Astrocyte (in vitro differentiated cells and primary cell): ENCODE measurements at regions not wholly inside any gene's neighbourhood (a gene's known extent, or its start where the extent isn't known, plus 50 kb on each side); places are given as distances from the start of the nearest gene placed in this dataset.

Experiments used
- DNase-seq: peaks from one replicate; pipeline ENCODE4 v3.0.0-alpha.2; 2010; ENCODE audit warnings: low read depth
- FAIRE-seq: peaks from 2 replicates; lab custom pipeline; 2011; peaks lifted over from hg19 to GRCh38; lab: Jason Lieb, UNC
- H2AFZ ChIP-seq: 2 replicates; pipeline ENCODE4 v1.6.0; 2012; ENCODE audit warnings: low read depth, low read length, inconsistent platforms
- H3K27ac ChIP-seq: 2 replicates; pipeline ENCODE4 v1.5.1; 2011; ENCODE audit warnings: low read depth, low read length, inconsistent platforms
- H3K27me3 ChIP-seq: 2 replicates; pipeline ENCODE4 v1.6.0; 2011; ENCODE audit warnings: low read length, inconsistent platforms; ENCODE audit not compliant: insufficient read depth
- H3K36me3 ChIP-seq: 2 replicates; pipeline ENCODE4 v1.5.1; 2011; ENCODE audit warnings: low read length, inconsistent platforms; ENCODE audit not compliant: insufficient read depth
- H3K4me1 ChIP-seq: 2 replicates; pipeline ENCODE4 v1.5.1; 2011; ENCODE audit warnings: low read length, inconsistent platforms; ENCODE audit not compliant: insufficient read depth
- H3K4me2 ChIP-seq: 2 replicates; pipeline ENCODE4 v1.6.0; 2012; ENCODE audit warnings: low read length, inconsistent platforms
- H3K4me3 ChIP-seq: 2 replicates; pipeline ENCODE4 v1.5.1; 2011; ENCODE audit warnings: low read depth, mild to moderate bottlenecking, low read length, inconsistent platforms; ENCODE audit not compliant: insufficient read depth
- H3K79me2 ChIP-seq: 2 replicates; pipeline ENCODE4 v1.6.0; 2012; ENCODE audit warnings: mild to moderate bottlenecking, low read length, inconsistent platforms; ENCODE audit not compliant: insufficient read depth
- H3K9ac ChIP-seq: 2 replicates; pipeline ENCODE4 v1.6.0; 2012; ENCODE audit warnings: mild to moderate bottlenecking, low read length, inconsistent platforms
- H3K9me3 ChIP-seq: 2 replicates; pipeline ENCODE4 v1.5.1; 2012; ENCODE audit warnings: low read depth, mild to moderate bottlenecking, low read length, inconsistent platforms; ENCODE audit not compliant: insufficient read depth
- H4K20me1 ChIP-seq: 2 replicates; pipeline ENCODE4 v1.6.0; 2012; ENCODE audit warnings: low read length, inconsistent platforms; ENCODE audit not compliant: insufficient read depth
- H3K27ac Mint-ChIP-seq: one replicate; pipeline ENCODE4 v1.8.0; 2021; ENCODE audit warnings: mild to moderate bottlenecking, mixed read lengths; ENCODE audit not compliant: unreplicated experiment
- H3K27me3 Mint-ChIP-seq: one replicate; pipeline ENCODE4 v1.8.0; 2021; ENCODE audit warnings: low read depth, mixed read lengths; ENCODE audit not compliant: unreplicated experiment
- H3K36me3 Mint-ChIP-seq: one replicate; pipeline ENCODE4 v1.8.0; 2021; ENCODE audit warnings: low read depth, mixed read lengths; ENCODE audit not compliant: unreplicated experiment
- H3K4me1 Mint-ChIP-seq: one replicate; pipeline ENCODE4 v1.8.0; 2021; ENCODE audit warnings: low read depth, mixed read lengths; ENCODE audit not compliant: unreplicated experiment
- H3K4me3 Mint-ChIP-seq: one replicate; pipeline ENCODE4 v1.8.0; 2021; ENCODE audit warnings: mild to moderate bottlenecking, moderate library complexity, mixed read lengths; ENCODE audit not compliant: unreplicated experiment
- H3K9me3 Mint-ChIP-seq: one replicate; pipeline ENCODE4 v1.8.0; 2021; ENCODE audit warnings: mild to moderate bottlenecking, mixed read lengths; ENCODE audit not compliant: unreplicated experiment
- EZH2 ChIP-seq: IDR thresholded peaks from 2 replicates; pipeline ENCODE4 v1.6.1; 2012; ENCODE audit warnings: mild to moderate bottlenecking, low read length, inconsistent platforms; ENCODE audit not compliant: insufficient read depth
- TF ChIP-seq, protein P1 (sequence below): IDR thresholded peaks from 2 replicates; pipeline ENCODE4 v1.5.1; 2011; ENCODE audit warnings: low read depth, mild to moderate bottlenecking, inconsistent platforms, low read length, moderate library complexity; ENCODE audit not compliant: insufficient read depth

DNA sequence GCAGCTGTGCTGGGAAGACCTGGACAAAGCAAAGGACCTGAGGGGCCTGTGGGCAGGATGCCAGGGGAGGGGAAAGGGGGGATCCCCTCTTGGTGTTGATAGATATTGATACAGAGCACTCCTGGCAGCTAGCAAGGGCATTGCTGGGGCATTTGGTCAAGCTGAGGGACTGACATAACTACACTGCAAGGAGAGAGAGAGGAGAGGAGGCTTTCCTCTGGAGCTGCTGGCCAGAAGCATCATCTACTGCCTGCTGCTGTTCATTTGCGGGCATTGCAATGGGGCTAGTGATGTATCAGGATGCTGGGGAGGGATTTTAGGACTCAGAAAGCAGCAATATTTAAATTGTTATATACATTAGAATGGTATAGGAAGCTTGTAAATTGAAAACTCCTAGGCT, 142.0 kb downstream of the ZNF648 start:
- H3K36me3 ChIP-seq, result no peaks in the 10 kb centered on the region
- no peak overlapping the region for H2AFZ ChIP-seq
- H3K4me2 ChIP-seq, result no peak overlapping the region
- no peak for TF ChIP-seq EZH2
- TF ChIP-seq, protein P1, sequence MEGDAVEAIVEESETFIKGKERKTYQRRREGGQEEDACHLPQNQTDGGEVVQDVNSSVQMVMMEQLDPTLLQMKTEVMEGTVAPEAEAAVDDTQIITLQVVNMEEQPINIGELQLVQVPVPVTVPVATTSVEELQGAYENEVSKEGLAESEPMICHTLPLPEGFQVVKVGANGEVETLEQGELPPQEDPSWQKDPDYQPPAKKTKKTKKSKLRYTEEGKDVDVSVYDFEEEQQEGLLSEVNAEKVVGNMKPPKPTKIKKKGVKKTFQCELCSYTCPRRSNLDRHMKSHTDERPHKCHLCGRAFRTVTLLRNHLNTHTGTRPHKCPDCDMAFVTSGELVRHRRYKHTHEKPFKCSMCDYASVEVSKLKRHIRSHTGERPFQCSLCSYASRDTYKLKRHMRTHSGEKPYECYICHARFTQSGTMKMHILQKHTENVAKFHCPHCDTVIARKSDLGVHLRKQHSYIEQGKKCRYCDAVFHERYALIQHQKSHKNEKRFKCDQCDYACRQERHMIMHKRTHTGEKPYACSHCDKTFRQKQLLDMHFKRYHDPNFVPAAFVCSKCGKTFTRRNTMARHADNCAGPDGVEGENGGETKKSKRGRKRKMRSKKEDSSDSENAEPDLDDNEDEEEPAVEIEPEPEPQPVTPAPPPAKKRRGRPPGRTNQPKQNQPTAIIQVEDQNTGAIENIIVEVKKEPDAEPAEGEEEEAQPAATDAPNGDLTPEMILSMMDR, result no peak
- H3K4me3 ChIP-seq, result no peak overlapping the region
- H3K27ac Mint-ChIP-seq, result no peak overlapping the region
- peaks cover 3% of the 10 kb centered on the region for H3K9me3 Mint-ChIP-seq
- no peaks in the 10 kb centered on the region for H3K79me2 ChIP-seq
- no peak overlapping the region for H3K4me3 Mint-ChIP-seq
- FAIRE-seq (no peak), DNase-seq (no peak)
- no peak overlapping the region for H3K27ac ChIP-seq
- no peaks in the 10 kb centered on the region for H3K9me3 ChIP-seq
- H3K4me1 ChIP-seq, result no peaks in the 10 kb centered on the region
- no peaks in the 10 kb centered on the region for H3K36me3 Mint-ChIP-seq
- no peak overlapping the region for H3K9ac ChIP-seq
- no peaks in the 10 kb centered on the region for H3K4me1 Mint-ChIP-seq
- no peaks in the 10 kb centered on the region for H4K20me1 ChIP-seq
- no peaks in the 10 kb centered on the region for H3K27me3 ChIP-seq
- peaks cover 5% of the 10 kb centered on the region for H3K27me3 Mint-ChIP-seq

DNA sequence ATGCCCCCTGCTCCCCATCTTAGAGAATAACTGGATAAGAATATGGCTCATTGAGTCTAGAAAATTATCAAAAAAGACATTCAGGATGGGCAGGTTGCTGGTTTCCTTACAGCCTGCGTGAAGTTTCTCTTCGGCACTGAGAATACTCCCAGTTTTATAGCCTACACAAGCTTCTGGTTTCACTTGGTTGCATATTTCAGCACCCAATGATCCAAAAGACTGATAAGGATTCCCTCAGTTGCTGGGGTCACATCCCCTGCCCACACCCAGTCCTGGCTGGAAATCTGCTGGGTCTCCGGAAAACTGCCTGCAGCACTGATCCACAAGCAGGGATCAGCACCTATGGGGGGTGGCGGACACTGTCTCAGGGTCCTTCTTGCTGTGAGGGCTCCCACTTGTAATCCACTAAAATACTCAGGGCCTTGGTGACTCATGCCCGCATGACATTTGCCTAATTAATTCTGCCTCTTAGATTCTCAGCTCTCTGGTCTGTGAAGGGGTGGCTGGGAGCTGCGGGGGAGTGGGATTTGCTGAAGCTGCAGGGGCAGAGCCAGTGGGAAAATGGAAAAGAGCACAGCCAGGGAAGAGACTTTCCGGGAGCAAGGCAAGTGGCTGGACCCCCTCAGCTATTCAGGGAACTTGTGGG, 142.5 kb downstream of the ZNF648 start:
- no peak overlapping the region for H3K9ac ChIP-seq
- no peak overlapping the region for H3K4me2 ChIP-seq
- H3K4me3 Mint-ChIP-seq, result no peak overlapping the region

DNA sequence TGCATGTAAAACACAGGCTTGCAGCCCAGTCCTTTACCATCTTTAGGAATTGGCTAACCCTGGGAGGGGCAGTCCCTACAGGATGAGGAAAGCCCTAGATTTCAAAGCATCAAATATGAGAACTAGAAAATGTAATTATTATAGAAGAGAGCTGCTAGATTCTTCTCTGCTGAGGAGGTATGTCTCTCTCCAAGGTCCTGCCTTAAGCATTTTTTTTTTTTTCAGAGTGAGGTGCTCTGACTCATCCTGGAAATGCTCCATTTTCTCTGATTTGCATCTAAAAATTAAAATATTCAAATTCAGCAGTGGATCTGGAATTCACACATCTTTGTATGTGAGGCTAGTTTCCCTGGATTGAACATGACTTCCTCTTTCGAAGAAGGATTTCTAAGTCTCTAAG, 149.8 kb downstream of the ZNF648 start:
- Histone ChIP-seq H4K20me1 (no peaks in the 10 kb centered on the region), H3K4me2 (no peak overlapping the region), H3K4me1 (no peaks in the 10 kb centered on the region), H3K9ac (no peak overlapping the region), H3K79me2 (no peaks in the 10 kb centered on the region), H3K36me3 (no peaks in the 10 kb centered on the region), H2AFZ (no peak overlapping the region), H3K27ac (no peak overlapping the region), H3K27me3 (no peaks in the 10 kb centered on the region), H3K9me3 (no peaks in the 10 kb centered on the region), H3K4me3 (no peak overlapping the region)
- Mint-ChIP-seq H3K27me3 (peaks cover 12% of the 10 kb centered on the region), H3K27ac (no peak overlapping the region), H3K4me1 (no peaks in the 10 kb centered on the region), H3K36me3 (no peaks in the 10 kb centered on the region), H3K9me3 (no peaks in the 10 kb centered on the region), H3K4me3 (no peak overlapping the region)
- no peak for FAIRE-seq
- TF ChIP-seq, protein P1, result no peak
- no peak for TF ChIP-seq EZH2
- no peak for DNase-seq

More for the DNA sequence above, 142.5 kb downstream of the ZNF648 start:
- no peaks in the 10 kb centered on the region for H4K20me1 ChIP-seq
- H3K4me3 ChIP-seq, result no peak overlapping the region
- no peaks in the 10 kb centered on the region for H3K4me1 Mint-ChIP-seq
- no peak for FAIRE-seq
- H3K9me3 ChIP-seq, result no peaks in the 10 kb centered on the region
- no peak overlapping the region for H2AFZ ChIP-seq
- DNase-seq, result no peak
- no peak overlapping the region for H3K27ac ChIP-seq
- H3K27ac Mint-ChIP-seq, result no peak overlapping the region
- no peaks in the 10 kb centered on the region for H3K27me3 ChIP-seq
- H3K9me3 Mint-ChIP-seq, result peaks cover 3% of the 10 kb centered on the region
- H3K79me2 ChIP-seq, result no peaks in the 10 kb centered on the region
- H3K36me3 ChIP-seq, result no peaks in the 10 kb centered on the region
- peaks cover 5% of the 10 kb centered on the region for H3K27me3 Mint-ChIP-seq
- no peaks in the 10 kb centered on the region for H3K36me3 Mint-ChIP-seq
- no peak for TF ChIP-seq EZH2
- TF ChIP-seq, protein P1, result no peak
- no peaks in the 10 kb centered on the region for H3K4me1 ChIP-seq
